NCI-H69 (cell line): ENCODE measurements at regions not wholly inside any gene's neighbourhood (a gene's known extent, or its start where the extent isn't known, plus 50 kb on each side); places are given as distances from the start of the nearest gene placed in this dataset.
A peak's percentile ranks its signal among the peaks of the same experiment; 100 is the strongest.

Experiments
- DNase-seq: peaks from one replicate; lab custom pipeline; 2025; lab: John Stamatoyannopoulos, UW

- no peak for DNase-seq
These were observed 461.2 kb downstream of the FLRT2 start for GRCh38 chr14:85991156-85991555.

GRCh38 chr14:85987907-85988306, 458.0 kb downstream of the FLRT2 start:
- DNase-seq: no peak

GRCh38 chr14:85987292-85987691, 457.3 kb downstream of the FLRT2 start:
- DNase-seq: peak; percentile 16

DNA sequence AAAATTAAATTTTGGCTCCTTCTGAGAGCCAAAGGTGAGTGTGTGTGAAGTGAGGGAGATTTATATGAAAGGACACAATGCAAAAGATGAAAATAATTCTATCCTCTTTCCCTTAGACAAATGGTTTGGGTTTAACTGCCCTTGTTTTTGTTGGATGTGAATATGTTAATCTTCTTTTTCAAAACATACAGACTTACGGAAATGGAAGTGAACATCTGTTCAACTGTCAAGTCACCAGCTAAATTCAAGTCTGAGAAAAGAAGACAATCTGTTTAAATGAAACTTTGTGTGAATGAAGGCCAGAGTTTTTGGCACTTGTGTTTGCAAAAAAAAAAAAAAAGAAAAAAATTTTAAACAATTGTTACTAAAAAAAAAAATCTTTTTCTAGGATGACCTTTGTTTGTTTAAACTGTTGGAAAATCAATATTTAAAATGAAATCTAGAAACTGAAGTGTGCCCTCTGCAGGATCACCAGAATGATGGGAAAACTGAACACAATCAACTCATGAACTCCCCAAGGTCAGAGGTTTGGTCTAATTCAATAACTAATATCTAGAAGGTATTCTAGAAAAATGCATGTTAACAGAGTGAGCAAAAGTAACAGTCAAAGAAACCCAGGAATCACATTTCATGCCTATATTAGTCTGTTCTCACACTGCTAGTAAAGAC, 448.8 kb downstream of the FLRT2 start:
- no peak for DNase-seq

GRCh38 chr14:85974602-85975001, 444.7 kb downstream of the FLRT2 start:
- DNase-seq: no peak

GRCh38 chr14:85963486-85963885, 433.5 kb downstream of the FLRT2 start:
- DNase-seq: no peak

DNA sequence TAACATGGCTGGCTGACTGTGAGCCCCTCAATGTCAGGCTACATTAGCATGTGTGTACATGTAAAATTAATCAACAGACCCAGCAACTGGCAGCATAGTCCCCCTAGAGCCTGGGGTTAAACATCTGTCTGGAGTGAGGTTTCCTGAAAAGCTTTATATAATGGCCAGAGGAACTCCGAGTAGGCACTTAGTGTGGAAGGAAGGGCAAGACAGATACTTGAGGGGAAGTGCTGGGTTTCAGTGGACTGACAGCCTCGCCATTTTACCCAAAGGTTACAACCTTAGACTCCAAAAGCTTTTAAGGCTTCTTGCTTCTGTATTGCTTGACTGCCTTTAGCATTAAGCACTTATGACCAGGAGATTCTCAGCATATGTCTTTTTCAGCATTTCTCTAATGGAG, 430.8 kb downstream of the FLRT2 start:
- peak; percentile 22 for DNase-seq

- no peak for DNase-seq
These were observed 429.1 kb downstream of the FLRT2 start for GRCh38 chr14:85959063-85959462.

DNA sequence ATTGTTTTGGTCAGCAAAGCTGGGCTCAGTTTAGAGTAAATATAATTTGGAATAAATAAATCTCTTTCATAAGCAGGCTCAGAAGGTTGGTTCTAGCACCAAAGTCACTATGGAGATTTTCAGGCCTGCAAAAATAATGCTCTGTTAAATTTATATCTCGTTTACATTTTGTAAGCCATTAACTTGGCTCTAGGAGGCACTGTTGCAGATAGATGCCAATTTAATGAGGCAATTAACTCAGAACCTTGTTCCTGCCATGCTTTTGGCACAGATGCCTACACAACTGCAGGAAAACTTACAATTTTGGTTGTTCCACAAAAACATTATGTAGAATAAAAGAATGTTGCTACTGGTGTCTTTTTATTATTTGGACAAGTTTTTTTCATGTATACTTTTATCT, 428.1 kb downstream of the FLRT2 start:
- DNase-seq: peak; percentile 48

DNA sequence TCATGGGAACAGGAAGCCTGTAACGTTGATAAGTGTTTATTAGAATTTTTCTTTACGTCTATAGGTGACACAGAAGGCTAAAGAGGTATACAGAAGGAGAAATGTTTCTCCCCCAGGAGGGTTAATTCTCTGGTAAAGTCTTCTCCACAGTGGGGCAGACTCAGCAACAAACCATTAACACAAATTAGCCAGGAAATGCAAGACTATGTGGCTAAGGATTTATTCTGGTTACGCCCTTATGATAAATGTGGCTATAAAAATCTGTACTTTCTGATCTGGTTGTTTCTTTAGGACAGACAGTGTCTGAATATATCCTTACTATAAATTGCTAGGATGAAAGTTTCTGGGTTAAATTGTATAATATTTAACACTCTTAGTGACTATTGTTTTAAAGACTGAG, 423.3 kb downstream of the FLRT2 start:
- DNase-seq: no peak

DNA sequence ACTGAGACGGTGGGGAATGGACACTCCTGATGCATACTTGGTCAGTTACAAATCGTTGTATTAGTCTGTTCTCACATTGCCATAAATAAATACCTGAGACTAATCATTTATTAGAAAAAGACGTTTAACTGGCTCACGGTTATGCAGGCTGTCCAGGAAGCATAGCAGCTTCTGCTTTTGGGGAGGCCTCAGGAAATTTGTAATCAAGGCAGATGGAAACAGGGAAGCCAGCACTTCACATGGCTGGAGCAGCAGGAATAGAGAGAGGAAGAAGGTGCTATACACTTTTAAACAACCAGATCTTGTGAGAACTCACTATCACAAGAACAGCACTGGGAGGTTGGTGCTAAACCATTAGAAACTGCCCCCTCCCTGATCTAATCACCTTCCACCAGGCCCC, 418.2 kb downstream of the FLRT2 start:
- no peak for DNase-seq

- no peak for DNase-seq
These were observed 417.7 kb downstream of the FLRT2 start for GRCh38 chr14:85947461-85948139.

- DNase-seq: no peak
These were observed 413.2 kb downstream of the FLRT2 start for GRCh38 chr14:85943192-85943591.

DNA sequence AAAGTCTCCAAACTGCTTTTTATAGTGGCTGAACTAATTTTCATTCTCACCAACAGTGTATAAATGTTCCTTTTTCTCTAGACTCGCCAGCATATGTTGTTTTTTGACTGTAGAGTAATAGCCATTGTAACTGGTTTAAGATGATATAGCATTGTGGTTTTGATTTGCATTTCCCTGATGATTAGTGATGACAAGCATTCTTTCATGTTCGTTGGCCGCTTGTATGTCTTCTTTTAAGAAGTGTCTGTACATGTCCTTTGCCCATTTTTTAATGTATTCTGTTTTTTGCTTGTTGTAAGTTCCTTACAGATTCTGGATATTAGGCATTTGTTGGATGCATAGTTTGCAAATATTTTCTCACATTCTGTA, 404.9 kb downstream of the FLRT2 start:
- DNase-seq: no peak

- DNase-seq: peak; percentile 60
These were observed 404.4 kb downstream of the FLRT2 start for GRCh38 chr14:85934123-85934885.

DNA sequence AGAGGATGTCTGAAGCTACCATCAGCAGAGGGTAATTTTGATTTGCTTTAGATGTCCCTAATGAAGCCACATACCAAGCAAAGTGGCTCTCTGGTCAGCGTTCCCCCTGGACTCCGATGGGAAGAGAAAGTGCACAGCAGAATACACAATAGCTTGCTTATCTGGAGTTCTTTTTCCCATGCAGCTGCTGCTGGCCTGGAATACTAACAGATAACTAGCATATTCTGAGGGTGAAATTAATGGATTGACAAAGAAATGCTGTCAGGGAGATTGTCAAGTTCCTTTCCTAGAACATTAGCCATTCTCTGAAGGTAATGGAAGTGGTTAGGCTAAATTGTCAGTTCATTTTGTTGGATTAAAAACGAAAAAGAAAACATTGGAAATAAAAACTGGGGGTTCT, 391.3 kb downstream of the FLRT2 start:
- no peak for DNase-seq

DNA sequence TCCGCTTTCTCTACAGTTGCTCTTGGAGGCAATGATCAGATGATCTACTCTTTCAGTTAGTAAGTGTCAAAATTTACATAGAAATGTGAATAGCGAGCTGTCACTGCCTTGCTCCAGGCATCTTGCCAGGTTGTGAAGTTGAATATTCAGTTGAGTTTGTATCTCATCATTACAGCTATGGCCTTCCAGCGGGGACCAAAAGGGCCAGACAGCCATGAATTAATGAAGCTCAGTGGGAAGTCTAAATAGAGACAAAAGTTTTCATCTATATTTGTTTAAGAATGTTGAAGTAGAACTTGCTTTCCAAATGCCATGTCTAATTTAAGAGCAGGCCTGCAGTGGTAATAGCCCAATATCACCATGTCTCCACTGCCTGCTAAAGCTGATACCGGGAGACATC, 387.8 kb downstream of the FLRT2 start:
- DNase-seq: no peak

- DNase-seq: no peak
These were observed 385.8 kb downstream of the FLRT2 start for GRCh38 chr14:85915711-85916110.

- no peak for DNase-seq
These were observed 382.2 kb downstream of the FLRT2 start for GRCh38 chr14:85912141-85912540.

- DNase-seq: no peak
These were observed 381.1 kb downstream of the FLRT2 start for GRCh38 chr14:85911044-85911443.

GRCh38 chr14:85909581-85909980, 379.6 kb downstream of the FLRT2 start:
- DNase-seq: peak; percentile 53

GRCh38 chr14:85907536-85907935, 377.6 kb downstream of the FLRT2 start:
- DNase-seq: no peak

GRCh38 chr14:85897808-85898207, 367.9 kb downstream of the FLRT2 start:
- DNase-seq: no peak
